ENCODE measurements at regions not wholly inside any gene's neighbourhood (a gene's known extent, or its start where the extent isn't known, plus 50 kb on each side); places are given as distances from the start of the nearest gene placed in this dataset.

- H3K9me2 ChIP-seq (replicated peaks; ENCODE audit: low read depth, low read length) = no peaks in the 10 kb centered on the region
- no peaks in the 10 kb centered on the region for H3K27me3 ChIP-seq (ENCODE audit: insufficient read depth, low read length, poor library complexity, severe bottlenecking)
- H2AFZ ChIP-seq (ENCODE audit: low read length) = no peak overlapping the region
- no peaks in the 10 kb centered on the region for H3K36me3 ChIP-seq (ENCODE audit: insufficient read depth, low read length)
- H3K4me1 ChIP-seq (ENCODE audit: insufficient read depth, low read length, poor library complexity, severe bottlenecking) = peaks cover 19% of the 10 kb centered on the region
- no peaks in the 10 kb centered on the region for H3F3A ChIP-seq (ENCODE audit: low read depth)
- H4K20me1 ChIP-seq (ENCODE audit: insufficient read depth, low read length, poor library complexity, severe bottlenecking) = no peaks in the 10 kb centered on the region
- H3K79me2 ChIP-seq (ENCODE audit: insufficient read depth, low read length) = no peaks in the 10 kb centered on the region
- no peaks in the 10 kb centered on the region for H3K9me3 ChIP-seq (ENCODE audit: insufficient read depth, low read depth, low read length)
- H3K9ac ChIP-seq (ENCODE audit: low read depth, low read length, poor library complexity, severe bottlenecking) = no peak overlapping the region
- no peak overlapping the region for H3K4me3 ChIP-seq (ENCODE audit: low read length, poor library complexity, severe bottlenecking)
- TF ChIP-seq EZH2phosphoT487 (IDR thresholded peaks at IDR 0.05; ENCODE audit: borderline replicate concordance) (no peak), CTCF (conservative IDR thresholded peaks at IDR 0.05; ENCODE audit: low read length) (no peak)
- H3K4me2 ChIP-seq (ENCODE audit: low read depth, low read length, poor library complexity, severe bottlenecking) = no peak overlapping the region
These were observed 207.3 kb downstream of the NECTIN3 start for GRCh38 chr3:111278959-111279358.

- Histone ChIP-seq H3K4me1 (ENCODE audit: insufficient read depth, low read length, poor library complexity, severe bottlenecking) (peaks cover 30% of the 10 kb centered on the region), H3K79me2 (ENCODE audit: insufficient read depth, low read length) (no peaks in the 10 kb centered on the region), H3K27me3 (ENCODE audit: insufficient read depth, low read length, poor library complexity, severe bottlenecking) (no peaks in the 10 kb centered on the region), H3K9me3 (ENCODE audit: insufficient read depth, low read depth, low read length) (no peaks in the 10 kb centered on the region), H2AFZ (ENCODE audit: low read length) (no peak overlapping the region), H3K36me3 (ENCODE audit: insufficient read depth, low read length) (no peaks in the 10 kb centered on the region), H3F3A (ENCODE audit: low read depth) (no peaks in the 10 kb centered on the region), H3K4me2 (ENCODE audit: low read depth, low read length, poor library complexity, severe bottlenecking) (no peak overlapping the region), H4K20me1 (ENCODE audit: insufficient read depth, low read length, poor library complexity, severe bottlenecking) (no peaks in the 10 kb centered on the region), H3K9ac (ENCODE audit: low read depth, low read length, poor library complexity, severe bottlenecking) (no peak overlapping the region), H3K4me3 (ENCODE audit: low read length, poor library complexity, severe bottlenecking) (no peak overlapping the region), H3K9me2 (replicated peaks; ENCODE audit: low read depth, low read length) (no peaks in the 10 kb centered on the region)
- no peak for TF ChIP-seq CTCF (conservative IDR thresholded peaks at IDR 0.05; ENCODE audit: low read length)
- TF ChIP-seq EZH2phosphoT487 (IDR thresholded peaks at IDR 0.05; ENCODE audit: borderline replicate concordance) = no peak
These were observed 210.4 kb downstream of the NECTIN3 start for GRCh38 chr3:111282024-111282423.

GRCh38 chr3:111283165-111283564, 211.5 kb downstream of the NECTIN3 start:
- no peak for TF ChIP-seq EZH2phosphoT487 (IDR thresholded peaks at IDR 0.05; ENCODE audit: borderline replicate concordance)
- TF ChIP-seq CTCF (conservative IDR thresholded peaks at IDR 0.05; ENCODE audit: low read length) = no peak
- Histone ChIP-seq H3K27me3 (ENCODE audit: insufficient read depth, low read length, poor library complexity, severe bottlenecking) (no peaks in the 10 kb centered on the region), H2AFZ (ENCODE audit: low read length) (no peak overlapping the region), H3K4me2 (ENCODE audit: low read depth, low read length, poor library complexity, severe bottlenecking) (no peak overlapping the region), H3K4me3 (ENCODE audit: low read length, poor library complexity, severe bottlenecking) (no peak overlapping the region), H3K4me1 (ENCODE audit: insufficient read depth, low read length, poor library complexity, severe bottlenecking) (peaks cover 21% of the 10 kb centered on the region), H3K9ac (ENCODE audit: low read depth, low read length, poor library complexity, severe bottlenecking) (no peak overlapping the region), H4K20me1 (ENCODE audit: insufficient read depth, low read length, poor library complexity, severe bottlenecking) (no peaks in the 10 kb centered on the region), H3K9me3 (ENCODE audit: insufficient read depth, low read depth, low read length) (no peaks in the 10 kb centered on the region), H3F3A (ENCODE audit: low read depth) (no peaks in the 10 kb centered on the region), H3K9me2 (replicated peaks; ENCODE audit: low read depth, low read length) (no peaks in the 10 kb centered on the region), H3K36me3 (ENCODE audit: insufficient read depth, low read length) (no peaks in the 10 kb centered on the region), H3K79me2 (ENCODE audit: insufficient read depth, low read length) (no peaks in the 10 kb centered on the region)

Data from Loucy (cell line).